ENCODE measurements at regions not wholly inside any gene's neighbourhood (a gene's known extent, or its start where the extent isn't known, plus 50 kb on each side); places are given as distances from the start of the nearest gene placed in this dataset.

GRCh38 chr17:70989280-70989679 lies 819.9 kb downstream of the KCNJ2 start:
- TF ChIP-seq CTCF (conservative IDR thresholded peaks at IDR 0.05) = no peak
- TF ChIP-seq EZH2 (IDR thresholded peaks at IDR 0.05; ENCODE audit: low read depth) = no peak

All from PC-9 (cell line).